ENCODE measurements at regions not wholly inside any gene's neighbourhood (a gene's known extent, or its start where the extent isn't known, plus 50 kb on each side); places are given as distances from the start of the nearest gene placed in this dataset.

DNA sequence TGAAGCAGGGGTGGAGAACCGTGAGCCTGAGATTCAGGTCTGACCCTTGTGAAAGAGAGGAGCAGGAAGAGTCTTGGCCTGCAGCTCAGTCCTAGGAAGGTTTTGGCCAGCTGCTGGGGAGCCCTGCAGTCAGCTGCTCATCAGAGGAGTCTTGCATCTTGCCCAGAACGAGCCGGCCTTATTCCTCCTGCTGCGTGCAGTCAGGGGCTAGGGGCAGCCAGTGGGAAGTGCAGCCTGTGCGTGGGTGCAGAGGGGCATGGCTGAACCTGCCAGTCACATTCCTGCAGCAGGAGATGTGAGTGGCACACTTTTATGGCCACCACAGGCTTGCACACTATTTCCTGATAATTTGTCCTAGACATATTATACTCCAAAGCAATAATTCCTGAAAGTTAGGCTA lies 278.7 kb downstream of the NPR3 start:
- no peak for DNase-seq (ENCODE audit: low read depth in 2 of 2)

DNA sequence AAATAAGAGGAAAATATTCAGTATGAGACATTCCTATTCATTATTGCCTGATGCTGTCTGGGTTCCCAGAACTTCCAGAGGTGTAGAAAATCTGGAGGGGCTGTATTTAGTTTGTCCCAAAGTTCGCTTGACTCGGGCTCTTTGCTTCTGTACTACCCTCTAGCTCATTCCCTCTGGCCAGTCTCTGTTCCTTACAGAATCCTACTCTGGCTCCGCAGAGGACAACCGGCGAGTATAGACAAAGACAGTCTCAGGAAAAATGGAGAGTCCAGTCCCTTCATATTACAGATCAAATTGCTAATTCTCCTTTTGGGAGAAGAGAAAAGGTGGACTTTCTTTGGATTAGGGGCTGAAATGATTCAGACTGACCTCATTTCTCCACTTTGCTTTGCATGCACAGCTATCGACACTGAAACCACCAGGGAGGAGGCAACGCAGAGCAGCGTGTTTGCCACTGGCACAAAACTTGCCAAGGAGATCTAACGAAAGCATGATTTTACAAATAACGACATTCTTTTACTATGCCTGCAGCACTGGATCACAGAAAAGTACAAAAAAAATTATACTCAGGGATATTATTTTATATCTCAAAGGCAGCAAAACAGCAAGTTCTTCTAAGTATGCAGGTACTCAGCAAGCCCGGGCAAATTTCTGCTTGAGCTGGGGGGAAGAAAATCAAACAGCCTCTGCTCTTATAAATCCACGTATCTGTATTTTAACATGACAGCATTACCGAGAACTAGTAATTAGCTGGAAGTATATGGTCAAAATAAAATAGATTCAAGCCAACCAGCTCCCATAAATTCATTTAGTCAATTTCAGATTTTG lies 279.7 kb downstream of the NPR3 start:
- no peak for DNase-seq (ENCODE audit: low read depth in 2 of 2)

DNA sequence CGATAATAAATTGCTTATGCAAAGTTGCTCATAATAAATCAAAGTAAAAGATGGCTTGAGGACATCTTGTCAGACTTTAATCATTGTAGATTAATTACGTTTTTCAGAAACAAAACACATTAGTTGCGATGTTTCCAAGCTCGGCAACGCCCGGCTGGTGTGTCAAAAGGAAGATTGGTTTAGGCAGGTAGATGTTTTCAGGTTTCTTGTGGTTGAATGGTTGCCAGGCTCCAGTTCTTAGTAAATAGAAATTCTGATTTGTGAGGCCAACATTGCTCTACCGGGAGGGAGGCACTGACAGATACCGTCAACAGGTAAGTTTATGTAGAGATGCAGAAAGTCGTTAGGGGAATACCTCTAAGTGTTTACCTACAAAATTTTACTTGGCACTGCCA lies 280.3 kb downstream of the NPR3 start:
- no peak for DNase-seq (ENCODE audit: low read depth in 2 of 2)

DNA sequence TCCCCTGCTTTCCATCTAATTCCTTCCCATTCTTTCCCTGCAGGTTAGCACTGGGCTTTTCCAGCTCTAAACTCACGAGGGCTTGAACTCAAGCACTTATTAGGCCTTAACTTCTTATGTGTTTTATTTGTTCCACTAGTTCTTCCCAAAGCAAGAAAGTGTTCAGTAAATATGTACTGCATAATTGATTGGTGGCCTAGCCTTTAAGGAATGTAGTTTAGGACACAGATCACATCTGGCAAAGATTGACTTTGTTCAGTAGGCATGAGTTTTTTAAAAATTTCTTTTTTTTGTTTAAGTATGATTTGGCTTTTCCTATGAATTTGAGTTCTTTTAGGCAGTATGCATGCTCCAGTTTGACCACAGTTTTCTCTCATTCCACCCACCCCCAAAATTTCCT lies 285.2 kb downstream of the NPR3 start:
- DNase-seq (ENCODE audit: low read depth in 2 of 2), result no peak

DNA sequence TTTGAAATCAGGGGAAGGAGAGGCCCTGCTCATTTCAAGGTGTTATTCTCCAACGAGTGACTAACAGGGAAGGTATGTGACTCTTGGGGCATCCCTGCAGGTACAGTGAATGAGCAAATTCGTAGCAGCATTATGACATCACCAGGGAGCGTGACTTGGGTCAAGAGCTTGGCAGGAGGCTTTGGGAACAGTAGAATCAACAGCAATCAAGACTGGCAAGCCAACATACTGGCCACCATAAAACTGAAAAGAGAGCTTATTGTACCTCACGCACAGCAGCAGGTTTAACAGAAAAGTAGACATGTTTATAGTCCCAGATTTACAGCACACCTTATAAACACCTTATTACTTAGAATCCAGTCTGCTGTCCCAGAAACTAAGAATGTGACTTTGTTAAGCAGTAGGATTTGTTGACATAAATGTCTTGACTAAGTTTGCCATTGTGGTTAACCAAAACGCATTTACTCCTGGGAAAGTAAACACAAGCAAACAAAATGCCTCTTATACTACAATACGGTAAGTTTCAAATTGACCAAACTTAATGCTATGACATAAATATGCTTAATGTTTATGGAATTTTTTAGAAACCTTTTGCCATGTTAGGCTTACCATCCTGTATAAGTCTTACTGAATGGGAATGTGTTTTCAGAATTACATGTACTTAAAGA lies 297.8 kb downstream of the NPR3 start:
- no peak for DNase-seq (ENCODE audit: low read depth in 2 of 2)

DNA sequence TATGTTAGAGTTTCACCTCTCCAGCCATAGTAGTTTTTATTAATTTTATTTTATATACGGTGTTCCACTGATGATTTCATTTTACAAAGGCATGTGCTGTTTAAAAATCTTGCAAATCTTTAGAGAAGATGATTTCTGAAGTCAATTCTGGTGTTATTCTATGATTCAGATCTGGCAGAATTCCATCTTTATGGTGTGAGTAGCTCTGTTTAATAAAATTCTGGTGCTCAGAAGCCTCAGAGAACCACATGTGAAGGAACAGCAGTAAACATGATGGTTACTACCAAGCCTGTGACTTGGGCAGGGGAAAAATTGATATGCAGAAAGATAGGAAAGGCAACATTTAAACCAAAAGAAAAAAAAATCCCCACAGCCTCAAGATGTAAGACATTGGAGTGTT lies 299.7 kb downstream of the NPR3 start:
- peak; percentile 26 to 37 for DNase-seq (ENCODE audit: low read depth in 2 of 2)

DNA sequence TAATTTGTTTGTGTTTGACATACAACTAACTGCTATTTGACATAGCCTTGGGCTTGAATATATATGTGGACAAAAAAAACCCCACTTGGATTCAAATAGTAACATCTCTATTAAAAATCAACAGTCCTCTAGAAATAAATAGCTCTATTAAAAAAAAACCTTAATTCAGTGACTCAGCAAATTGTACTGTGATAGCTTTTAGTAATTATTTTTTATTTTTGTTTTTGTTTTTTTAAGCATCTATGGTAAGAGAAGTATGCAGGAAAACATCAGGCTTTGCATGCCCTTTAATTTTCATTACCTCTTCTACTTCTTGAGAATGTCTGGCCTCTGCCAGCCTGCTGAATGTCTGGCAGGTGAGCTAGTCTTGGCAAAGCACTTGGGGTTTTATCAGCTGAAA lies 300.7 kb downstream of the NPR3 start:
- no peak for DNase-seq (ENCODE audit: low read depth in 2 of 2)

DNA sequence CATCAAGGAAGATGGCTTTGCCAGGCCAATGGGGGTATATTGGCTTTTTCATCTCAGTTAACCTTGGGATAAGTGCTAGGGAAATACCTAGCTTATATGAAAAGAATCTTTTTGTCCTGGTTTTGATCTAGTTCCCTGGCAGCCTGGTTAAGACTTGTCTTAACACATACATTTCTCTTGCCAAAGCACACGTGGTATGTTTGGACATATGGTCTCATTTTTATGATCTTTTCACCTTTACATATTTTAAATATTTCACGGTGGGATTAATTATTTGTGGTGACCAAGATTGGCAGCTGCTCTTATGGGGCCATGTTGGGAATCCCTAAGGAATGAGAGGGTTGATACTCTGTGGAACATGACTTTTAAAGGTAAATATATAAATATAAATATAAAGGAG lies 312.5 kb downstream of the NPR3 start:
- DNase-seq (ENCODE audit: low read depth in 2 of 2), result peak; percentile 33 to 43

DNA sequence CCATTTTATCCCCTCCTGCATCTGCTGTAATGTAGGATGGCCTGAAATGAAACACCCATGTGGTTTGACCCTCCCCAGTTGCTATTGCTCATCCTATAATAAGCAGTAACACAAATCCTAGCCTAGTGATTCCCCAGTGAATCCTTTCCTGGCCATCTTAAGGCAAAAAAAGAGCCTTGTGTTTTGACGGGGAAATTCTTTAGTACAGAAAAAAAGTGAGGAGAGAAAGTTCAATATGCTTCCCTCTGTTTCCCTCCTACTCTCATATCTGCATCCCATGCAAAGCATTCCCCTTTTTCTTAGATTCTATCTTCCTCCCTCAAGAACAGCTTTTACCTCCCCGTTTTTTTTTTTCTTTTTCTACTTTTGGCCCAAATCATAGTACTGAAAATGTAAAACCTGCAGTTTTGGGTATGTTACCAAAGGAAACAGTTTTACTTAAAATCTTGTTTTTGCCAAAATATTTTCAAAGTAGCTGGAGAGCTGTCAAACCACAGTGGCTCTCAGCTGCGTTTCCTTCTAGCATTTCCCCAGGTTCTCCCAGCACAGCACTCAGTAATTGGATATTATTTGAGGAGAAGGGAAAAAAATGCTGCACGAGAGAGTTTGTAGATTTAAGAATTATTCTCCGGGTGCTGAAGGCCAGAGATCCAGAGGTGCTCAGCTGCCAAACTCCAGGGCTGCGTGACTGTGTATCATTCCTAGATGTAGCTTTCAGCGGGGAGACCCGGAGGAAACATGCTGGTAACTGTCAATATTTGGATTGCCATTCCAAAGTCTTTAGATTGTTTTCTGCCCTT lies 321.4 kb downstream of the NPR3 start:
- DNase-seq (ENCODE audit: low read depth in 2 of 2), result peak; percentile 50 to 65

DNA sequence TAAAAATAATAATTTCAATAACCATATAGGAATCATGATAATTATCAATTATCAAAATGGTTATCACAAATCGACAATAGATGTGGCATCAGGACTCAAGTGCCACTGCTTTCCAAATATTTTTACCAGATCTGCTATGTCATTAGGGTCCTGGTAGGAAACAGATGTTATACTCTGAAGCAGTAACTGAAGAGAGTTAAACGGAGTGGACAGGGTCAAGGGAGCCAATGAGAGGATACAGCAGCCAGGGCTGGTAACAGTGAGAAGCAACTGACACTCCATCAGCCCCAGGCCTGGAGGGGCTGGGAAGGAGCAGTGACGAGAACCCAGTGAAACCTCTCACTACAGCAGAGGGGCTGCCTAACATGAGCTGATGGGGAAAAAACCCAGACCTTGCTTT lies 322.4 kb downstream of the NPR3 start:
- DNase-seq (ENCODE audit: low read depth in 2 of 2), result no peak

DNA sequence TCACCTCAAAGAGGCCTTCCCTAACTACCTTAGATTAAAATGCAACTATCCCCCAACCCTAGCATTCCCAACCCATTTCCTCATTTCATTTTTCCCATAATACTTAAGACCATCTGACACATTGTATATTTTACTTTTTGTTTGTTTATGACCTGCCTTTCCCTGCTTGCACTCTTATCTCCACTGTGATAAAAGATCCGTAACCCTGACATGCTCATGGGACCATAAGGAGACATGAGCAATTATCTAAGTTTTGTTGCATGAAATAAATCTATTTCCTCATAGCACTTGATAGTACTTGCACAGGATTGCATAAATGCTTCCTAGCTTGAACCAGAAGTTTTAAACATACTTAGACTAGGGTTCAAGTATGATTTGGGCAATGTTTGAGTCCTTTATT lies 323.7 kb downstream of the NPR3 start:
- no peak for DNase-seq (ENCODE audit: low read depth in 2 of 2)

DNA sequence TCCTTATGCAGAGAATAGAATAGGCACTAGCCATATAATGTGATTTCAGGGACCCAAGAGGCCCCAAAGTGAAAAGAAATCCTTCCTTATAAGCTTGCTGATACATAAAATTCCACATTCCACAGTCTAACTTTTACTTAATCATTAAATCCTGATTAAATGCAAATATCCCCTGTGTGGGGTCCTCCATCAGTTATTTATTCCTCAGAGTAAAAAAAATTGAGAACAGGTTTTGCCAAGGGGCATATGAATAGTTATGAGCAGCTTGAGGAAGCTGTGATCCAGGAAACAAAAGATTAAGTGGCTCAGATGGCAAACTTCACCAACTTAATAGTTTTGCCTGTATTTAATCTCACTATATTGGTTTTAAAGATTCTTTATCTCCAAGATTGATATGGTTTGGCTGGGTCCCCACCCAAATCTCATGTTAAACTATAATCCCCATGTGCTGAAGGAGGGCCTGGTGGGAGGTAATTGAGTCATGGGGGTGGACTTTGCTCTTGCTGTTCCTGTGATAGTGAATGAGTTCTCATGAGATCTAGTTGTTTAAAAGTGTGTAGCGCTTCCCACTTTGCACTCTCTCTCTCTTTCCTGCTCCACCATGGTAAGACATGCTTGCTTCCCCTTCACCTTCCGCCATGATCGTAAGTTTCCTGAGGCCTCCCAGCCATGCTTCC lies 324.9 kb downstream of the NPR3 start:
- DNase-seq (ENCODE audit: low read depth in 2 of 2), result no peak

DNA sequence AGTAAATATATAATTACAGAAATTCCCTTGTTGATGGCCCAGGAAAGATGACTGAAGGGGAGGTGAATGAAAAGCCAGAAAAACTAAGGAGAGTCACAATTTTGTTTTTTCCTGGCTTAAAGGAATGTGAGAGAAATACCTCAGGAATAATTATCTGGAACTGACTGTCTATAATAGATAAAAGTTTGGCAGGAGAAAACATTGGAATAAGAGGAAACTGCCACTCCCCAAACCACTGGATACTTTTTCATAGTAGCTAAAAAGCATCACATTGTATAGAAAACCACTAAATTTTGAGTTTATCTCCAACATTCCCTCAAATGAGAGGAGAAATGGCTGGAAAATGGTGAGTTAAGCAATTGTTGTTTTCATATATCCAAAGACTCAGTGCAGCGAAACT lies 326.0 kb downstream of the NPR3 start:
- DNase-seq (ENCODE audit: low read depth in 2 of 2), result no peak

DNA sequence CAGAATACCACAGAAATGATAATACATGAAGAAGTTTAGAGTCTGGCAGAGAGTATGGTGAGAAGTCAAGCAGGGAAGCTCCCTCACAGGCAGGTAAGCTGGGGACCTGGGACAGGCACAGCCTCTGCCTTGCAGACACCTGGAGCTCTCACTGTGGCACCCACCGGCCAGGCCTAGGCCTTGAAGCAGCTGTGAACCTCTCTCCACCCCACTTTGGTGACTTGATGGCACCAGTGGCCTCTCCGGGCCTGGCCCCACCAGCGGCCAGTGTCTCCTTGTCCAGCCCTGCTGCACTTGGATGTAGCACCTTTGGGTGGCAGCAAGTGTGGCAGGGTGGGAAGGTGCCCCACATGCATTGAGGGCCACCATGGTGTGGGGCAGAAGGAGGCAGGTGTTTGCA lies 330.5 kb downstream of the NPR3 start:
- no peak for DNase-seq (ENCODE audit: low read depth in 2 of 2)

DNA sequence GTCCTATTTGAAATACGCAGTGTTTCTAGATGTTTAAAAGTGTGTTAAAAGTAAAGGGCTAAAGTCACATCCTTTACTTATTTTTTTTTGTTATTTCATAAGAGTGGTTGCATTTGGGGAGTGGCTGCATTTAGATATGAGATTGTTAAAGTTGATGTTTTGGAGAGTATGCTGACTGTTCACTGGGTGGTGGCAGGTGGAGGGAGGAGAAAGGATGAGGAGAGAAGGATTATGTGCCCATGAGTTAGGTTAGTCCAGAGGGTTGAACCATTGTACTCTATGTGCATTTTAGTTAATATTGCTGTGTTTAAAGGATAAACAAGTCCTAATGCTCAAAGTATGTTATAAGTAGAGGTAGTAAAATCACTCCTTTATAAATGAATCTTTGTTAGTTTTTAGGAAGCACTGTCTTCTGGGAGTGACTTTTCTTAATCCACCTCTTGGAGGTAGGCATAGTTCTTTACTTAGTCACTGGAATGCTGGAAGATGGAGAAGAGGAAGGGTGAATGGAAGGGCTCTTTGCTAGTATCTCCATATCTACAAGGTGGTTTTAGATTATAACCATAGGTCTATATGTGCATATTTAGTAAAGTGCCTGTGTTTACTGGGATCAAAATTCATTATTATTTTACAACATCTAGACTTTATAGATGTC lies 332.3 kb downstream of the NPR3 start:
- no peak for DNase-seq (ENCODE audit: low read depth in 2 of 2)

DNA sequence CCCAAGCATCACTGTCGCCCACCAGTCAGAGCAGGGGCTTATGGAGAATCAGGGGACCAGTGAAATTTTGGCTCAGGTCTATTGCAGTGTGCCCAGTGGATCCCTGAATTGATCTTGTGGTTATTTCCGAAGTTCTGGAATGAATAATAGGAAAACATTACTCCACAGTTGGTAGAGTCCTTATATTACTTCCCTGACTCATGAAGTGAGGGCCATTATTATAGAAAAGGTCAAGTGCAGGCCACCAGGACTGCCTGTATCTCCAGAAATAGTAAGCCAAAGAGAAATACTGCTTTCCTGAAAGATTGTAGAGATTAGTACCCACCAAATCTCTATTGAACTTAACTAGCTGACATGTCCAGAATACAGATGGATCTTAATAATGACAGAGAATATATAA lies 335.0 kb downstream of the NPR3 start:
- DNase-seq (ENCODE audit: low read depth in 2 of 2), result no peak

DNA sequence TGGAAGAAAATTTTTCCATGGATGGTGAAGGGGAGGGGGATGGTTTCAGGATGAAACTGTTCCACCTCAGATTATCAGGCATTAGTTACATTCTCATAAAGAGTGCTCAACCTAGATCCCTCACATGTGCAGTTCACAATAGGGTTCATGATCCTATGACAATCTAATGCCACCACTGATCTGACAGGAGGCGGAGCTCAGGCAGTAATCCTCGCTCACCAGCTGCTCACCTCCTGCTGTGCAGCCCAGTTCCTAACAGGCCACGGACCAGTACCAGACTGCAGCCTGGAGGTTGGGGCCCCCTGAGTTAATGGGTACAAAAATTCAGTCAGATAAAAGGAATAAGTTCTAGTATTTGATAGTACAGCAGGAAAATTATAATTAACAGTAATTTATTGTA lies 337.2 kb downstream of the NPR3 start:
- DNase-seq (ENCODE audit: low read depth in 2 of 2), result no peak

DNA sequence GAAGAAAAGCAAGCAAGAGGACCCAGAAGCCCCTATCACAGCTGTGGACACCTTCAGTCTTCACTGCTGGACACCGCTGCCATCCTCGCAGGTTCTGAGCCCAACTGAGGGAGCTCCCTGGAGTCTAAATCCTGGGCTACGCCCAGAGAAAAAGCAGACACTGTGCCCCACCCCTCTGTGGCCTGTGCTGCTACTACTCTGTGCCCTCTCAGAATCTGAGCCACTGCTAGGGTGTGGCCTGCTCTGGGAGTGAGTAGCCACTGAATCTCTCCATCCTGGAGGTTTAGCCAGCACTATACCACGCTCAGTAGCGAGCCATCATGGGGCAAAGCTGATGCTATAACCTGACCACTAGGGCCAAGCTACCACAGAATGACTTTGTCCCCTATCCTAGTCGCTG lies 338.2 kb downstream of the NPR3 start:
- no peak for DNase-seq (ENCODE audit: low read depth in 2 of 2)

DNA sequence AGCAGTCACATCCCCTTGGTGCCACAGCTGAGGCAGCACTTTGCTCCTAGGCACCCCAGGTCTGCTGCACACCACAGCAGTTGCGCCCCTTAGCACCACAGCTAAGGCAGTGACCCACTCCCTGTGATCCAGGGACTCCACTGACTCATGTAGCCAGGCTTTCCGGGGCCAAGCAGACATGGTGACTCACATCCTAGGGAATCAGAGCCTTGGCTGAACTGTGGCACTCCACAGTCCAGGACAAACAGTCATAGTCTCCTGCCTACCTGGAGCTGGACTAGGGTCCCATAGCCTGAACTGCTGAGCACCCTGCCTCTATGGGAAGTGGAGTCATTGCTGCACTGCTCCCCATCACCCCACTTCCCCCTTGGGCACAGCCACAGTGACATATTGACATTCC lies 338.7 kb downstream of the NPR3 start:
- peak; percentile 33 to 44 for DNase-seq (ENCODE audit: low read depth in 2 of 2)

DNA sequence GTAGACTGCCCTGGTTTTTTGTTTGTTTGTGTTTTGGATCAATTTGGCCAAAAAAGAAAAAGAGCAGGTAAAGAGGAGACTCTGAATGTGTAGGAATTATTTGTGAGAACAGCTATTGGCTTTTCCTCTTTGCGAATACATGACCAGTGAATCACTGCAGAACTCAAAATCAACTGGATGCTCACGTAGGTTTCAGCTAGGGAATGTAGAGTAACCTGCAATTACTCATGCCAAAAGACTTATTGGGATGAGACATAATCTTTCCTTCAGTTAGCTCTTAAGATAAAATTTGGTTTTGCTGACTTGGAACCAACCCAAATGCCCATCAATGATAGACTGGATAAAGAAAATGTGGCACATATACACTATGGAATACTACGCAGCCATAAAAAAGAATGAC lies 348.0 kb downstream of the NPR3 start:
- no peak for DNase-seq (ENCODE audit: low read depth in 2 of 2)

DNA sequence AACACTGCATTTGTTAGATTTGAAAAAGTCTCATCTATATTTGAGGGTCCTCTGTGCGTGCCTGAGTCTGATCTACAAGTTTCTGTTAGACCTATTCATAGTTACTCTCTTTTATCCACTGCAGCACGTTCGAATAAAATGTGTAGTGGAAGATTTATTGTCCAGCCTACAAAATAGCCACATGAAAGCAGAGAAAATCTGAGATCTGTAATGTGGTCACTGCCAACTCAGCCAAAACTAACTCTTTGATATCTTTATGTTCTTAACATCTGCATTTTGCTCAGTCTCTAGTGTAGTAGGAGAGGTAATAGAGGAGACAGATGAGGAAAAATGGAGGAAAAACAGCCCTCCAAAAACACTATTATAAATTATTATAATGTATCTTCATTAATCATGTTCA lies 354.0 kb downstream of the NPR3 start:
- DNase-seq (ENCODE audit: low read depth in 2 of 2), result no peak

DNA sequence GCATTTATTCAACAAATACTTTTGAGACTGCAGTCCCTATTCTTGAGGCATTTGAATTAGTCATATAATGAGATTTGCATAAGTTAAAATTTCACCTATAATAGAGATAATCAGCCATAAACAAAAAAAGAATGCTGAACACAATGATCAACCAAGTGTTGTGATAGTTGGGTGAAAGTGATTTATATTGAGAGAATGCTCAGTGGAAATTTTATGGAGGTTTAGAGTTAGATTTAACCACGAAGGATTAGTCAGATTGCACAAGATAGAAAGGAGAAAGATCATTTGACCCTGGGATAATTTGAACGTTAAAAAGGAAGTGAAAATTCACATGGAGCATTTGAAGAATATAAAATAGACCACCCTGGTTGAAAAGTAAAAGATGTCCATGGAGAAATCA lies 356.2 kb downstream of the NPR3 start:
- DNase-seq (ENCODE audit: low read depth in 2 of 2), result no peak

All from fibroblast of skin of left biceps (primary cell).